Right lobe of liver (tissue), 4 donors: ENCODE measurements at regions not wholly inside any gene's neighbourhood (a gene's known extent, or its start where the extent isn't known, plus 50 kb on each side); places are given as distances from the start of the nearest gene placed in this dataset.

Experiments
- POLR2A ChIP-seq: fragments of 450-650 bp; IDR thresholded peaks from one replicate; pipeline ENCODE4 v1.6.1; 2017; ENCODE audit warnings: antibody characterized with exemption, mild to moderate bottlenecking
- TF ChIP-seq, protein P1 (sequence below), 4 donors: fragments of 200-600 bp in 3 of 4; fragments of 450-650 bp in 1 of 4; IDR thresholded peaks; one replicate each; pipeline versions ENCODE4 v1.5.1 to v1.8.0; 2016 to 2022; ENCODE audit warnings: antibody characterized with exemption in 4 of 4, mild to moderate bottlenecking in 2 of 4
- donor health status: DM: no; HTN: no; CAD: no.
- donor health status: DM: no; HTN: no; CAD: no.
- donor health status: DM: no; HTN: yes; CAD: no.

- TF ChIP-seq, protein P1, sequence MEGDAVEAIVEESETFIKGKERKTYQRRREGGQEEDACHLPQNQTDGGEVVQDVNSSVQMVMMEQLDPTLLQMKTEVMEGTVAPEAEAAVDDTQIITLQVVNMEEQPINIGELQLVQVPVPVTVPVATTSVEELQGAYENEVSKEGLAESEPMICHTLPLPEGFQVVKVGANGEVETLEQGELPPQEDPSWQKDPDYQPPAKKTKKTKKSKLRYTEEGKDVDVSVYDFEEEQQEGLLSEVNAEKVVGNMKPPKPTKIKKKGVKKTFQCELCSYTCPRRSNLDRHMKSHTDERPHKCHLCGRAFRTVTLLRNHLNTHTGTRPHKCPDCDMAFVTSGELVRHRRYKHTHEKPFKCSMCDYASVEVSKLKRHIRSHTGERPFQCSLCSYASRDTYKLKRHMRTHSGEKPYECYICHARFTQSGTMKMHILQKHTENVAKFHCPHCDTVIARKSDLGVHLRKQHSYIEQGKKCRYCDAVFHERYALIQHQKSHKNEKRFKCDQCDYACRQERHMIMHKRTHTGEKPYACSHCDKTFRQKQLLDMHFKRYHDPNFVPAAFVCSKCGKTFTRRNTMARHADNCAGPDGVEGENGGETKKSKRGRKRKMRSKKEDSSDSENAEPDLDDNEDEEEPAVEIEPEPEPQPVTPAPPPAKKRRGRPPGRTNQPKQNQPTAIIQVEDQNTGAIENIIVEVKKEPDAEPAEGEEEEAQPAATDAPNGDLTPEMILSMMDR (IDR thresholded peaks at IDR 0.05), result no peak
- TF ChIP-seq POLR2A, result peak; percentile 31
Measured at GRCh38 chr11:128261011-128261421, 326.3 kb downstream of the ETS1 start.
